Parathyroid adenoma (tissue), 2 donors: ENCODE measurements at regions not wholly inside any gene's neighbourhood (a gene's known extent, or its start where the extent isn't known, plus 50 kb on each side); places are given as distances from the start of the nearest gene placed in this dataset.
"Not testable (repeated sequence)": the region's sequence is repeated elsewhere in the genome, so short reads cannot be mapped to it uniquely, and the experiment has no call there.

Experiments
- H2AFZ ChIP-seq: fragments of 300-600 bp; sonication (generic); one replicate; pipeline ENCODE4 v1.7.0; 2017; ENCODE audit warnings: antibody characterized with exemption, mild to moderate bottlenecking
- H3K27ac ChIP-seq: fragments of 300-600 bp; sonication (generic); one replicate; pipeline ENCODE4 v1.7.0; 2017
- H3K27me3 ChIP-seq: fragments of 300-600 bp; sonication (generic); one replicate; pipeline ENCODE4 v1.7.0; 2017; ENCODE audit warnings: low read length; ENCODE audit not compliant: control insufficient read depth, insufficient read depth
- H3K36me3 ChIP-seq: fragments of 300-600 bp; sonication (generic); one replicate; pipeline ENCODE4 v1.7.0; 2017; ENCODE audit warnings: low read length; ENCODE audit not compliant: control insufficient read depth, insufficient read depth
- H3K4me1 ChIP-seq: fragments of 300-600 bp; sonication (generic); one replicate; pipeline ENCODE4 v1.7.0; 2017; ENCODE audit warnings: control low read depth
- H3K4me2 ChIP-seq: fragments of 300-600 bp; sonication (generic); one replicate; pipeline ENCODE4 v1.7.0; 2017; ENCODE audit warnings: low read length
- H3K4me3 ChIP-seq: fragments of 300-600 bp; sonication (generic); one replicate; pipeline ENCODE4 v1.7.0; 2017; ENCODE audit warnings: low read depth, low read length
- H3K79me2 ChIP-seq: fragments of 300-600 bp; sonication (generic); one replicate; pipeline ENCODE4 v1.7.0; 2017; ENCODE audit warnings: control low read depth
- H3K9ac ChIP-seq: fragments of 300-600 bp; sonication (generic); one replicate; pipeline ENCODE4 v1.7.0; 2017; ENCODE audit warnings: mild to moderate bottlenecking
- H3K9me3 ChIP-seq: fragments of 300-600 bp; sonication (generic); one replicate; pipeline ENCODE4 v1.7.0; 2017; ENCODE audit warnings: low read length; ENCODE audit not compliant: control insufficient read depth
- CTCF ChIP-seq: fragments of 300-600 bp; sonication (generic); IDR thresholded peaks from one replicate; pipeline ENCODE4 v1.7.0; 2017; ENCODE audit warnings: antibody characterized with exemption, mild to moderate bottlenecking
- donor health status: primary hyperparathyroidism.

- Histone ChIP-seq H3K27me3 (no peaks in the 10 kb centered on the region), H3K27ac (no peak overlapping the region), H3K36me3 (no peaks in the 10 kb centered on the region), H3K4me2 (no peak overlapping the region), H3K9me3 (no peaks in the 10 kb centered on the region), H3K79me2 (no peaks in the 10 kb centered on the region), H3K9ac (no peak overlapping the region), H3K4me3 (no peak overlapping the region), H2AFZ (no peak overlapping the region), H3K4me1 (no peaks in the 10 kb centered on the region)
- TF ChIP-seq CTCF = no peak
These were observed 101.7 kb upstream of the FRG1 start for GRCh38 chr4:189838821-189839497.

GRCh38 chr4:189840356-189840755 lies 100.3 kb upstream of the FRG1 start:
- no peaks in the 10 kb centered on the region for H3K9me3 ChIP-seq
- H3K27ac ChIP-seq = no peak overlapping the region
- no peaks in the 10 kb centered on the region for H3K79me2 ChIP-seq
- no peaks in the 10 kb centered on the region for H3K4me1 ChIP-seq
- no peaks in the 10 kb centered on the region for H3K36me3 ChIP-seq
- no peak for TF ChIP-seq CTCF
- no peak overlapping the region for H3K9ac ChIP-seq
- no peaks in the 10 kb centered on the region for H3K27me3 ChIP-seq
- H3K4me3 ChIP-seq = no peak overlapping the region
- H3K4me2 ChIP-seq = no peak overlapping the region
- no peak overlapping the region for H2AFZ ChIP-seq

- no peak overlapping the region for H3K4me2 ChIP-seq
- H2AFZ ChIP-seq = no peak overlapping the region
- TF ChIP-seq CTCF = no peak
- H3K27ac ChIP-seq = no peak overlapping the region
- no peaks in the 10 kb centered on the region for H3K9me3 ChIP-seq
- H3K79me2 ChIP-seq = no peaks in the 10 kb centered on the region
- no peaks in the 10 kb centered on the region for H3K4me1 ChIP-seq
- no peaks in the 10 kb centered on the region for H3K27me3 ChIP-seq
- no peak overlapping the region for H3K9ac ChIP-seq
- H3K4me3 ChIP-seq = no peak overlapping the region
- H3K36me3 ChIP-seq = no peaks in the 10 kb centered on the region
These were observed 97.2 kb upstream of the FRG1 start for GRCh38 chr4:189843413-189844009.

GRCh38 chr4:189845145-189845846 lies 95.4 kb upstream of the FRG1 start:
- no peak overlapping the region for H3K9ac ChIP-seq
- H3K79me2 ChIP-seq = no peaks in the 10 kb centered on the region
- H2AFZ ChIP-seq = no peak overlapping the region
- no peak overlapping the region for H3K4me2 ChIP-seq
- no peaks in the 10 kb centered on the region for H3K36me3 ChIP-seq
- TF ChIP-seq CTCF = no peak
- no peak overlapping the region for H3K4me3 ChIP-seq
- H3K9me3 ChIP-seq = no peaks in the 10 kb centered on the region
- H3K4me1 ChIP-seq = no peaks in the 10 kb centered on the region
- H3K27me3 ChIP-seq = no peaks in the 10 kb centered on the region
- H3K27ac ChIP-seq = no peak overlapping the region

GRCh38 chr4:189846094-189846493 lies 94.6 kb upstream of the FRG1 start:
- H3K4me1 ChIP-seq, H3K27ac ChIP-seq, H3K9me3 ChIP-seq, H3K4me2 ChIP-seq, H3K9ac ChIP-seq, H3K79me2 ChIP-seq, H3K27me3 ChIP-seq, H2AFZ ChIP-seq, H3K4me3 ChIP-seq, H3K36me3 ChIP-seq: not testable (repeated sequence)

GRCh38 chr4:189846608-189847007 lies 94.1 kb upstream of the FRG1 start:
- H3K9ac ChIP-seq, H3K9me3 ChIP-seq, H3K4me3 ChIP-seq, H3K79me2 ChIP-seq, H2AFZ ChIP-seq, H3K4me1 ChIP-seq, H3K27ac ChIP-seq, H3K36me3 ChIP-seq, H3K4me2 ChIP-seq, H3K27me3 ChIP-seq: not testable (repeated sequence)

- not testable (repeated sequence) for H3K4me1 ChIP-seq, H3K27me3 ChIP-seq, H3K4me3 ChIP-seq, H3K9me3 ChIP-seq, H3K36me3 ChIP-seq, H3K27ac ChIP-seq, H3K9ac ChIP-seq, H3K4me2 ChIP-seq, H3K79me2 ChIP-seq, H2AFZ ChIP-seq
These were observed 92.0 kb upstream of the FRG1 start for GRCh38 chr4:189848672-189849071.
